WI38 (cell line): ENCODE measurements at regions not wholly inside any gene's neighbourhood (a gene's known extent, or its start where the extent isn't known, plus 50 kb on each side); places are given as distances from the start of the nearest gene placed in this dataset.
"Not testable (repeated sequence)": the region's sequence is repeated elsewhere in the genome, so short reads cannot be mapped to it uniquely, and the experiment has no call there.

ENCODE experiments used
- H3K4me3 ChIP-seq: 2 replicates; pipeline ENCODE4 v1.5.1; 2011; ENCODE audit warnings: low read depth, mild to moderate bottlenecking, control low read depth, low read length
- TF ChIP-seq, protein P1 (sequence below): IDR thresholded peaks from 2 replicates; pipeline ENCODE4 v1.5.1; 2012; ENCODE audit warnings: low read depth, mild to moderate bottlenecking, control low read depth, low read length

DNA sequence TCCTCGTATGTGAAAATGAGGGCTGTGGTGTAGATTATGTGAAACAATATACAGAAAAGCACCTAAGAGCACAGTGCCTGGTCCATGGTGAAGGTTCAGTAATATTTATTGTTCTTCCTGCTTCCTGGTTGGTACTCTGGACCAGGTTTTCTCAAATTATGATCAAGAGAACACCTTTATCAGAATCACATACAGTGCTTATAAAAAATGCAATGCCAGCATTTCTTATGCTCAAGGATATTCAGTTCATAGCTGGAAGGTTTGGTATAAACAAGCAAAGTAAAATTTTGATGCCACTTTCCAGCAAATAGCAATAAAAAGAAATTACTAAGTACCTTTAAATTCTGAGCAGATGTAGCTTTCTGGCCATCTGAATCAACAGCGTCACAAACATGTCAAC, 1412.4 kb downstream of the RPA4 start:
- no peak overlapping the region for H3K4me3 ChIP-seq
- TF ChIP-seq, protein P1, sequence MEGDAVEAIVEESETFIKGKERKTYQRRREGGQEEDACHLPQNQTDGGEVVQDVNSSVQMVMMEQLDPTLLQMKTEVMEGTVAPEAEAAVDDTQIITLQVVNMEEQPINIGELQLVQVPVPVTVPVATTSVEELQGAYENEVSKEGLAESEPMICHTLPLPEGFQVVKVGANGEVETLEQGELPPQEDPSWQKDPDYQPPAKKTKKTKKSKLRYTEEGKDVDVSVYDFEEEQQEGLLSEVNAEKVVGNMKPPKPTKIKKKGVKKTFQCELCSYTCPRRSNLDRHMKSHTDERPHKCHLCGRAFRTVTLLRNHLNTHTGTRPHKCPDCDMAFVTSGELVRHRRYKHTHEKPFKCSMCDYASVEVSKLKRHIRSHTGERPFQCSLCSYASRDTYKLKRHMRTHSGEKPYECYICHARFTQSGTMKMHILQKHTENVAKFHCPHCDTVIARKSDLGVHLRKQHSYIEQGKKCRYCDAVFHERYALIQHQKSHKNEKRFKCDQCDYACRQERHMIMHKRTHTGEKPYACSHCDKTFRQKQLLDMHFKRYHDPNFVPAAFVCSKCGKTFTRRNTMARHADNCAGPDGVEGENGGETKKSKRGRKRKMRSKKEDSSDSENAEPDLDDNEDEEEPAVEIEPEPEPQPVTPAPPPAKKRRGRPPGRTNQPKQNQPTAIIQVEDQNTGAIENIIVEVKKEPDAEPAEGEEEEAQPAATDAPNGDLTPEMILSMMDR, result no peak

DNA sequence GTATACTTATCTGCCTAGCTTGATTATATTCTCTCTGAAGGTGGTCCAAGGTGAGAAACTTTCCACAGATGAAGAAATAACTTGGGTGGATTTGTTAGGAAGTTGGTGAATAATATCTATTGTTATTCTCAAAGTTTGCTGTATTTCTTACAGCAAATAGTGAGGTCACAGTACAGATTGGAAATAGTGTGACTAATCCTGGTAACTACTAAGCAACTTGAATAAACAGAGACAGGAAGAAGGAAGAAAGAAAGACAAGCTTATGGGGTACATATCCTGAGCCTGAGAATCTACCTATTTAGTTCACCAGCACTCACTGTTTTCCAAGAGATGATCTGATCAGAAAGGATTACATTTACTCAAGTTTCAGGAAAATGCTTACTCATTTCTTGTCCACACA, 1416.1 kb downstream of the RPA4 start:
- TF ChIP-seq, protein P1, result no peak
- no peak overlapping the region for H3K4me3 ChIP-seq

DNA sequence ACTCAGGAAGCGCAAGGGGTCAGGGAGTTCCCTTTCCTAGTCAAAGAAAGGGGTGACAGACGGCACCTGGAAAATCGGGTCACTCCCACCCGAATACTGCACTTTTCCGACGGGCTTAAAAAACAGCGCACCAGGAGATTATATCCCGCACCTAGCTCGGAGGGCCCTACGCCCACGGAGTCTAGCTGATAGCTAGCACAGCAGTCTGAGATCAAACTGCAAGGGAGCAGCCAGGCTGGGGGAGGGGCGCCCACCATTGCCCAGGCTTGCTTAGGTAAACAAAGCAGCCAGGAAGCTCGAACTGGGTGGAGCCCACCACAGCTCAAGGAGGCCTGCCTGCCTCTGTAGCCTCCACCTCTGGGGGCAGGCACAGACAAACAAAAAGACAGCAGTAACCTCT, 1416.8 kb downstream of the RPA4 start:
- not testable (repeated sequence) for H3K4me3 ChIP-seq

DNA sequence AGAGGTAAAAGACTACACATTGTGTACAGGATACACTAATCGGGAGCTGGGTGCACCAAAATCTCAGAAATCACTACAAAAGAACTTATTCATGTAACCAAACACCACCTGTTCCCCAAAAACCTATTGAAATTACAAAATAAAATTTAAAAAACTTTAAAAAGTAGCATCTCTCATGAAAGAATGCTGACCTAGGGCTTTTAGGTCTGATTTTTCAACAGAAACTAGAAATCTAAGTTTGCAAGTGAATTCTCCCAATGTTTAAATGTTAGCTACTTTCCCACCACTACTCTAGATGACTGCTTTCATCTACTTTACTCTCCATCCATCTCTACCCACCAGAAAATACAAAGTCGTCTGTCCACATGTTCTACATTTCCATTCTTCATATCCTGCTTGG, 1447.7 kb downstream of the RPA4 start:
- H3K4me3 ChIP-seq, result no peak overlapping the region
- TF ChIP-seq, protein P1, result no peak

DNA sequence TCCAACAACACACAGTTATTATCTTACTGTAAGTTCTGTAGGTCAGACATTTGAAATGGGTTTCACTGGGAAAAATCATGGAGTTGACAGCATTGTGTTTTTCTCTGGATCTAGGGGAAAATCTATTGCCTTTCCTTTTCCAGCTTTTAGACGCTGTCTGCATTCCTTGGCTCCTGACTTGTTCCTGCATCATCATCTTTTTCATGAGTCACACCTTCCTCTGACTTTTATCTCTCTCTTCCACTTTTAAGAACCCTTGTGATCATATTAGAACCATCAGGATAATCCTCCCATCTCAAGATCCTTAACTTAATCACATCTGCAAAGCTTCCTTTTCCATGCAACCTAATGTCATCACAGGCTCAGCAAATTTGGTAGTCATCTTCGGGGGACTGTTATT, 1454.8 kb downstream of the RPA4 start:
- no peak overlapping the region for H3K4me3 ChIP-seq
- TF ChIP-seq, protein P1, result no peak

DNA sequence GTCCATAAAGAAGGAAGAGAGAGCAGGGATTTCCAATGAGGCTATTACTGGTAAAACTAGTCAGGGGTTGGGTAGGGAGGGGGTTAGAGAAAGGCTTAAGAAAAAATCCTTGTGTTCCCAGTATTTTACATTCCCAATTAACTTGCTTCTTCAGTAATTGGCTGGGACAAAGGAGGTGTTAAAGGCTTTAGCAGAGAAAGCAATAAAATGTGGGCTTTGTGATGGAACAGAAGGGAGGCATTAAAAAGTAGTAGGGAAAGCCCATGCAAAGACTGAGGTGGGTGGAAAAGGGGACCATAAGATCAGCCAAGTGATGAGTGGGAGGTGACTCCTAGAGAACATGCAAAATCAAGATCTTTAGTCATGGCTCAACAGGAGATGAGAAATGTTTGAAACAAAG, 1467.2 kb downstream of the RPA4 start:
- TF ChIP-seq, protein P1, result no peak

DNA sequence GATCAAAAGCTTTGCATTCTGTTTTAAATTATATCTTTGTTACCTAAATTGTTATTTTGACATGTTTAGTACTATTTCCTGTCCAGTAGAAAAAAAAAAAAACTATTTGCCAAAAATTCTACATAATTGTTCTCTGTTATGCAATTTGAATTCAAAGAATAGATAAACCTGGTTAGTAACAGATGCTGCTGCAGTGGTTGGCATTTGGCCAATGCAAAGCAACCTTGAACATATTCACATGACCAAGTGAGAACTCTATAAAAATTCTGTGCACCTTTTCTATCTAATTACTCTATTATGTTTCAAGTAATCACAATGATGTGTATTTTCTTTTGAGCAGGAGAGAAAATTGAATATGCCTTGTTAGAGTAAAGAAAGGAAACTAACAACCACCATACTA, 1473.4 kb downstream of the RPA4 start:
- TF ChIP-seq, protein P1, result no peak
- no peak overlapping the region for H3K4me3 ChIP-seq

More for the DNA sequence above, 1467.2 kb downstream of the RPA4 start:
- H3K4me3 ChIP-seq, result no peak overlapping the region

DNA sequence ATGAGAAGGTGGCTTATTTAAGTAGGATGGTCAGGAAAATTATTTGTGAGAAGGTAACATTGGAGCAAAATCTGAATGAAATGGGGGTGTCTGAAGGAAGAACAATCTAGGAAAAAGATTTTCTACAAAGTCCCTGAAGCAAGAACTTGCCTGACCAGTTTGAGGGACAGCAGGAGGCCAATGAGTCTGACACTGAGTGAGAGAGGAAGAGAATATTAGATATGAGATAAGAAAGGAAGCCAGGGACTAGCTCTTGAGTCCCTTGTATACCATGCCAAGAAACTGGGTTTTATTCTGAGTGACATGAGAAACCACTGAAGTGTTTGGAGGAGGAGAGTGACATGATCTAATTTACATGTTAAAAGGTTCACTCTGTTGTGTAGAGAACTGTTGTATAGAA, 1478.9 kb downstream of the RPA4 start:
- TF ChIP-seq, protein P1, result no peak

More for the DNA sequence above, 1478.9 kb downstream of the RPA4 start:
- no peak overlapping the region for H3K4me3 ChIP-seq
